Fibroblast of skin of scalp (primary cell): ENCODE measurements at regions not wholly inside any gene's neighbourhood (a gene's known extent, or its start where the extent isn't known, plus 50 kb on each side); places are given as distances from the start of the nearest gene placed in this dataset.

Experiments used
- DNase-seq: peaks from one replicate; pipeline ENCODE4 v3.0.0-alpha.2; 2013

DNA sequence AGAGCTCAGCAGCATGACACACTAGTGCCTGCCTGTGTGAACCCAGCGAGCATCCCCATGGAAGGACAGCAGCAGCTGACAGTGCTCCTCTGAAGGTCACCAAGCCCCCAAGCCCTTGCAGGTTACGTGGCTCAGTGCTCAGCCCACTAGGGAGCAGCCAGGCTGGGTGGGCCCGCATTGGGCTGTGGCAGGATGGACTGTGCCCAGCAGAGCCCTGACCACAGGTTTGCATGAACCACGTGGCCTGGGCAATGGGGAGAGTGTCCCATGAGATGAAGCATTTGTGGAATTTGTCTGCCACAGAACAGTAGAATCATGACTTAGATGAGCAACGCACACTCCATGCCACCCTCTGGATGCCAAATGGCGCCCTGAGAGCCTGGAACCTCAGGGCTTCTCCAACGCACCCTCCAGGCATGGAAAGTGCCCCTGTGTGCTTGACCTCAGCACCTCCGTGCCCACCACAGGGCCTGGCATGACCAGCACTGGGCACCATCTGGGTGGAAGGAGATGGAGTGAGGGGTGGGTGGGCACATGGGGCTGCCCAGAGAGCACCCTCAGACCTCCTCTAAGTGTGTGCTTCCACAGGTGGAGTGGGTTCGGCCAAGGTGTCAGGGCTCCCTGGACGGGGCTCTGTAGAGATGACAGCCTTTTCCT is 216.1 kb upstream of the RAB6C start:
- no peak for DNase-seq

DNA sequence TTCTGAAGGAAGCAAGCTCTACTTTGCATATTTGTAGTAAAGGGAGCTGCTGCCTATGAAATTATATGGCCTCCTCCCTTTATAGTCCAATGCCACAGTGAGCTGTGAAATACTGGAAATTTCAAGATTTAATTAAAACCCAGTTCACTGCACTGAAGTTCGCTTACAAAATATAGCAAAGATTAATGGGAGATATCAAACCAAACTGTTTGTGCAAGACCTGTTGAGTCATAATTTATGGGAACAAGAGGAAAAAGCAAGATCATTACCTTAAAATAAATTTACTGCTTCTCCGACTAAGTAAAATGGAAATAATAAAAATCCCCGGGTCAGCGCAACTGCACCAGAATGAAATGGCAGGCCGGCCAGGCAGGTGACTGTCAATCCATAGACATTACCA is 215.5 kb upstream of the RAB6C start:
- DNase-seq = no peak

DNA sequence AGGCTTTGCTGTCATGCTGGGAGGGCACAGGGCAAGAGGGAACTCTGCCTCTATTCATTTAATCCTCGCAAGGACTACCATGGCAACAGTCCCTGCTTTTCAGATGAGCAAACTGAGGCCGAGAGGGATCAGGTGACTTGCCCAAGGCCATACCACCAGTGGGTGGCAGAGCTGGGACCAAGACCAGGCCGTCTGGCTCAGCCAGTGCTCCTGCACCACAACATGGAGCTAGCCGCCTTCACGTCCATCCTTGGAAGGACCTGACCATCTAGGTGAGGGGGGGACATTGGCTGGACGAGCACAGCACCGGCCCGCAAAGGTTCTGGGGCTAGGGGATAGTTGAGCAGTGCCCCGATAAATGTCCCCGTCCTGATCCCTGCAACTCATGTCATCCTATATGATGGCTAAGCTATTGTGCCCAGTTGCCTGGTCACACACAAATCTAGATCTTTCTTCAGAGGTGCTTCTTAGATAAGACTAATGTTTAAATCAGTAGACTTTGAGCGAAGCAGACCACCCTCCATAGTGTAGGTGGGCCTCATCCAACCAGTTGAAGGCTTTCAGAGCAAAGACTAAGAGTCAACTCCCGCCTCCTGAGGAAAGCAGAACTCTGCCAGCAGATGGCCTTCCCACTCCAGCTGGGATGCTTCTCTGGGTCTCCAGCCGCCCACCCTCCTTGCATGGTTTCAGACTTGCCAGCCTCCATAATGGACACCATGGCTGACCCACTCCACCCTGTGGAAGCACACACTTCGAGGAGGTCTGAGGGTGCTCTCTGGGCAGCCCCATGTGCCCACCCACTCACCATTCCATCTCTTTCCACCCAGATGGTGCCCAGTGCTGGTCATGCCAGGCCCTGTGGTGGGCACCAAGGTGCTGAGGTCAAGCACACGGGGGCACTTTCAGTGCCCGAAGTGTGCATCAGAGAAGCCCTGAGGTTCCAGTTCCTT is 214.8 kb upstream of the RAB6C start:
- no peak for DNase-seq

DNA sequence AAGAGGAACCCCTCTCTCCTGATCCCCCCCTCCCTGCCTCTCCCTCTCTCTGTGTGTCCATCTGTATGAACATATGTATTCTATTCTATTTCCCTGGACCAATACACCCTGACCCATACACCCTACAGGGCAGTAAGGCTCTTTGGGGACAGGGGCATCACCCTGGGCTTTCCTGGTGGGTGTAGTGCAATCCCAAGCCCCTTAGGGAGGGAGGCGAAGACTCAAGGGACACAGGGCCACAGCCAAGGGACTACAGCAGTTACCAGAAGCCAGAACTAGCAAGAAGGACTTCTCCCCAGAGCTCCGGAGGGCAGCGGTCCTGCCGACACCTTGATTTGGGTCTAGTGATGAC is 214.2 kb upstream of the RAB6C start:
- DNase-seq = no peak

DNA sequence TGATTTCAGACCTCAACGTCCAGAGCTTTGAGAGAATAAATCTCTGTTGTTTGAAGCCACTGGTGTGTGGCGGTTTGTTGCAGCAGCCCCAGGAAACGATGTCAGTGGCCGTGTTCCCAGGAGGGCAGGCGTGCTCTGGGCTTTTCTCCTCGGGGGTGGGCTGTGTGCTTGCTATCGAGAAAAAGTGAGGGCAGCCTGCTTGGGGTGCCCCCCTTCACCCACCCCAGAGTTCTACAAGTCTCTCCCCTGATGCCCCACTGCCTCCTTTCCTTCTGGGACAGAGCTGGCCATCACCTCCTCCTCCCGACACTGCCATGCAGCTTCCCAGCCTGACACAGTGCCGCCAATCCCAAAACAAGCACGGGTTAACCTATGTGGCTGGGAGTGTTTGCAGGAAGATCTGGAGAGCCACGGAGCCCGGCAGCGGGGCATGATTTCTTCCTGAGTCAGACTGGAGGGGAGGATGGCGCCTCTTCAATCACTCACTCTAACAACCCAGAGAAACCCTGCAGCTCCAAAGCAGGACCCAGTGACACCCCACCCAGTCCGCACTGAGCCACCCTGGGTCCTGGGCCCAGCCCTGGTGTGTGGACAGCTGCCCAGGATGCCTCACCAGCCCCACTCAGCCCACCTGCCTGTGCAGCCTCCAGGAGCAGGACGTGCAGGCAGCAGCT is 213.7 kb upstream of the RAB6C start:
- DNase-seq = peak; percentile 12

DNA sequence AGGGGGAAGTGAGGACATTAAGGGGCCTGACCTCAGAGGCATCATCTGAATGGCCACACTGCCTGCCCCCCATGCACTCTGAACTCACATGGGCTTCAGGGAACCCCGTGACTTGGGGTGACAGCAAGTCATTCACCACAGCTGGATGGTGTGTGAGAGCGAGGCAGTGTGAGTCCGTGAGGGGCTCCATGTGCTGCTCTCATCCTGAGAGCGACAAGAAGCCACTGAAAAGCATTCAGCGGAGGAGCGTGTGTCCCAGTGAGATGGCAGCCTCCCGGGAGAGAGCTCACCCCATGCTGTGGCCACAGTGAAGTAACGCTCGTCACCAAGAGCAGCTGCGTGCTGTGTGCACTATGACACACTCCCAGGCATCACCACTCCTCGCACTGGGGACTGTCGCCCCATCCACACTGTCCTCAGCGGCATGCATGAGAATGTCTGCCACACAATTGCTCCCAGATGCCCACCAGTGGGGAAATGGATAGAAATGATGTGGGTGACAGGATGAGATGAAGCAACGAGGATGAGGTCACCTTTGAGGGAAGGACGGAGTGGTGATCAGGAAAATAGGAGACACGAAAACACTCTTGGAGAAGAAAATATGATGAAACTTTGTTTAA is 213.0 kb upstream of the RAB6C start:
- DNase-seq = peak; percentile 30

DNA sequence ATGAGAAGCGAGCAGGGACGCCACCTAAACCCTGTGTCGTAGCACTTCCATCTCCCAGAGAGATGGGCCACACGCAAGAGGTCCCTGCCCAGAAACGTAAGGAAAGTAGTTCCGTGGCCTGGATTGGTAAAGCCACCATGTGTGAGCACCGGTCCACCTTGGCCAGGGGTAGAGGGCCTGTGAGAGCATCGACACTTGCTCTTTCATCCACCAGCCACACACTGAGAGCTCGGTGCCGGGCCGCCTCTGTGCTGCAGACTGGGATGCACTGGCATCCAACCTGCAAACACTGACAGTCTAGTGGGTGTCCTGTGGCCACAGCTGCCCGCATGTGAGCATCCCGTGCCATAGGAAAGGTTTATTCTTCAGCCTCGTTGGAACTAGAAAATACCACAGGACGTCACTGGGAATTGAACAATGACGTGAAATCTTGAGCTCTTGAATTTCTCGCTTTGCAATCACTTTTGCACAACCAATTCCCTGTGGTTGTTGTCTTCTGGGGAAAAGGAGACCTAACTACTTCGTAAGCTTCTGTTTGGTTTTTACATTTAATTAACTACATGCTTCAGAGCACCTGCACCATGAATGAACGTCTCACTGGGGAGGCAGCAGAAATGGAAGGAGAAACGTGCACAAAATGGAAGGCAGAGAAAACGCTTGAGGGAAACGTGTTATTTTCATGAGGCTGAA is 212.0 kb upstream of the RAB6C start:
- DNase-seq = no peak

DNA sequence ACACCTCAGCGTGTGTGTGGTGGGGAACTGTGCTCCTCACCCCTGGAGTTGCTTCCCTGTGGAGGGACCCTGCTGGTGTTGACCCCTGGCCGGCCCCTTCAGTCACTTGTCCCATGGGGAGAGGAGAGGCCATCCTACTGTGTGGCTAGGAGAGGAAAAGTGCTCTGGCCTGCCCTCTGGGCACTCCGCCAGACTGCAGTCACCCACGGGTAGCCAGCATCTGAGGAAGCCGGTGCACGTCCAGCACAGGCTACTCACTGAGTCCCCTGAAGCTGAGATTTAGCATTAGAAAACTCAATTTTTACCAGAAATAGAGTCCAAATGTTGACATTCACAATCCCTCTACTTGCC is 211.5 kb upstream of the RAB6C start:
- no peak for DNase-seq

DNA sequence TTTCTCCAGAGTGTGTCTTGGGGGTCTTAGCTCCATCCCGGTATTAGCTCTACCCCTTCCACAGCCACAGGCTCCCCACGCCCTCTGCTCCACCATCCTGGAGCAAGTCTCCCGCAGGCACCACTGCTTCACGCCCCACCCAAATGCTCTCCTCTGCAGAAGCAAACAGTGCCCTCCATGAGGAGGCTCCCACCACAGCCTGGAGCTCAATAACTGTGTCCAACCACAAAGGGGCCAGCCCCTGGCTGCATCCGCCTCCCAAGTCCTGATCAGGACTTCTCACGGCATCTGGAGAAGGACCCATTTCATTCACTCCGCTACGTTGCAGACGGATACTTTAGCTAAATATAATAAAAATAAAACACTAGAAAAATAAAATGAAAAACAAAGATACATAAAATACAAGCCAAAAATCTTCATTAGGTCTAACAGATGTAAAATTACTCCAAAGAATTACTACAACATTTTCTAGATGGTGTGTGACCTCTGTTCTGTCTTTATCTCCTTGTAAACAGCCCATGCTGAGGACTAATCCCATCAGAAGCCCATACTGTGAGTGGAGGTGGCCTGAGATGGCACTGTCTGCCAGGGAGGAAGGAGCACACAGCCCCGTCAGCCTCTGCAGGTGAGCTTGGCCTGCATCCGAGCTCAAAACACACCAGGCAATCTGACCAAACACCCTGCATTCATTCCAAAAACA is 210.8 kb upstream of the RAB6C start:
- no peak for DNase-seq

DNA sequence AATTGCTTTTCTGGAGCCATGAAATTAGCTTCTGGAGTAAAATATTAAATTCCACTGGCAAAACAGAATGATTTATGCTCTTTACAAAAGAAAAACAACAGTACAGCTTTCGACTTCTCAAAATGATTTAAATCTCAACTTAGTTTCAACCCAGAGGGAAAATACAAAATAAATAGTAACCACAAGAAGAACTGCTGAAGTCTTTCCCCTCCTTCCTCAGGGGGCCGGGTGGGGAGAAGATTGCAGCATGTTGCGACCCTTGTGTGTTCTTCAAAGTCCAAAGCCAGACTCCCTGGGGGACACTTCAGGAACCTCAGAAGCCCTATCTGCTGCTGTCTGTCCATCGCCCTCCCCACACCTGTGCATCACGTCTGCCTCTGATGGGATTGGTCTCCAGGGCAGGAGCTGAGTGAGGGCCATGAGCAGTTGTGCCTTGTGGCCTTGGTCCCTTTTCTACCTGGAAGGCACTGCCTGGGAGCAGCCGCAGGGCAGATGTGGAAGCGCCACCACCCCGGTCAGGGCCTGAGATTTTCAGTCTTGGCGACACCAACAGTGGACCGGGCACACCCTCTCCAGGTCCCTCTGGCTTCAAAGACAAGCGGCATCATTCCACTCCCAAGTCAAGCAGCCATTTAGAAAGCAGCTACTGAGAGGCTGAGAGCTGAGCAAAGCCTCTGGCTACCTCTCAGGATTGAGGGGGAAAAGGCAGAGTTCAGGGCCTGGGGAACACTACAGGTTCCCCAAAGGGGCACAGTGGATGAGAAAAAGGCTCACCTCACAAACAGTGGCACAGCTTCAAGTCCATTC is 210.1 kb upstream of the RAB6C start:
- no peak for DNase-seq

DNA sequence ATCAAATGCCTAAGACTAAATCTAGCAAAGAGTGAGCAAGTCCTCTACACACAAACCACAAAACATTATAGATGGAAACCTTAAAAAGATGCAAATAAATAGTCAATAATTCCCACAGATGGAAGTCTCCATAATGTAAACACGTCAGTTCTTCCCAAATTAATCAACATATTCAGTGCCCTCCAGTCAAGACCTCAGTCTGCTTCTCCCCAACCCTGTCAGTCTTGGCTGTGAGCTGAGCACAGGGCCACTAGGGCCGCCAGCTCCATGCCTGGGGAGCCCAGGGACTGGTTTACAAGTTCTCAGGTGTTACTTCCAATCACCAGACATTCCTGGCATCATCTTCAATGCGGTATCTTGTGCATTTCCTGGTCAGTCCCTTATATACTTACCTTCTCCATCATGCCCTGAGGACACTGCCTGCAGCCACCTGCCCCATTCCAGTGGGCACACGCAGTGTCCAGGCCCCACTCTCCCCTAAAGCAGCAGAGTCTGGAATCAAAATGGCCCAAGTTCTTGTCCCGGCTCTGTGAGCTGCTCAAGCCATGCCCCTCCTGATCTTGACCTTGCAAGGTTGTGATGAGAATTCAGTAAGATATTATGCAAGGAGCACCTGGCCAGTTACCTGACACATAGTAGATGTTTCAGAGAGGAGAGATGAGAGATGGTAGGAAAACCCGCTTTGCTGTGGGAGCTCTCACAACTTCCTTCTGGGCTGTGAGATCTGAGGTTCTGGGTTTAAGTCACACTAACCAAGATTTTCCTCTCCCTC is 207.9 kb upstream of the RAB6C start:
- DNase-seq = no peak

DNA sequence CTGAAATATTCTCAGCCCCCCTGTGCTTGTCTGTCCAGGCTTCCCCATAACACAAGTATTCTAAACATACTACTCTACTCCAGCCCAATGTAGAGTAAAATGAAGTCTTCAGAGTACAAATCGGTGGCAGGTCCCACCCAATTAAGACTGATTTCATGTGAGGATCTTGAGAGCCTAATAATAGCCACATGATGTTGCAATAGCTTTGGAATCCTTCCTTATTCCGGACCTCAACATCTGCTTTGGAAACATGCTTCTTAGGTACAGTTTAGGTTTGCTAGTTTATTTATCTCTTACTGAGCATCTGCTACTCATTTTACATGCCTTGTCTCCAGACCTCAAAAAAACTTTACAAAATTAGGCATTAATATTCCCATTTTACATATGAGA is 207.3 kb upstream of the RAB6C start:
- DNase-seq = no peak

DNA sequence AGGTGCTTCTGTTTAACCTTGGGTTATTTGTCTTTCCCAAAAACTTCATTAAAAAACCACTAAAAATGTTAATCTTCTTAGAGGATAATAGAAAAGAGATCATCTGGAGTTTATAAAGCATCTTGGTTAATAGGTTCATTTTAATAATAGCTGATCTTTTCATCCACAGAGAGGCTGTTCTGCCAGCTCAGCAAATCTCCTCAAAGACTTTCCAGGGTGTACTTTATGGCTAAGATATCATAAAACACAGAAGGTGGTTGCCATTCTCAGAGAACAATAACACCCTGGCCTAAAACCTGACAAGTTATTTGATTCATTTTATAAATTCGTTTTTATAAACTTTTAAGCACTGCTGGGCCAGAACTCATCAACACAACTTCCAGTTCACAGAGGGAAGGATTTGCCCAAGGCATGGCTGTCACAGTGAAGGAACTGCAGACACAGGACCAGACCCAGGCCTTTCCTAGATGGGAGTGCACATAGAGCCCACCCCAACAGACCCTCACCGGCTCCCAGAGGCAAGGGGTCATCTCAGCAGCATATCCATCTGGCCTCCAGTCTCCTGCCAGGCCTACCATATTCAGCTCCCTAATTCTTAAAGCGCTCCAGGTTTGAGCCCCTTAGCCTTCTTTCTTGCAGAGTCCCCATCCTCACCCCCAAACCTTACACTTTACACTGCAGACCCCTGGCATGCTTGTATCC is 203.4 kb upstream of the RAB6C start:
- DNase-seq = no peak

DNA sequence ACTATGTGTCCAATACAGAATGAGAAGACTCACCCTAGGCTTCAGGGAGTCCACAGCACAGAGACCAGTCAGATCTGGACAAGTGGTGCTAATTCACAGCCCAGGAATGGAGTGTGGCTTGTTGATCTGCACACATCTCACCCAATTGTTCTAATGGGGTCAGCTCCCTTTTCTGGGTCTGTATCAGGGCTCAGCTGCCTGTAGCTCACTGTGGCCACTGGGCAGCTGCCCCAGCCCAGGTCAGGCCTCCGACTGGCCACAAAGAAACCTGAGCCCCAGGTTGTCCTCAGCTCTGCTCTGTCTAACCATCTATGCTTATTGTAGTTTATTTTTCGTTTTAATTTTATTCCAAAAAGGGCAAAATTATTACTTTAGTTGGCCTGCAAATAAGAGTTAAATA is 202.3 kb upstream of the RAB6C start:
- DNase-seq = no peak

DNA sequence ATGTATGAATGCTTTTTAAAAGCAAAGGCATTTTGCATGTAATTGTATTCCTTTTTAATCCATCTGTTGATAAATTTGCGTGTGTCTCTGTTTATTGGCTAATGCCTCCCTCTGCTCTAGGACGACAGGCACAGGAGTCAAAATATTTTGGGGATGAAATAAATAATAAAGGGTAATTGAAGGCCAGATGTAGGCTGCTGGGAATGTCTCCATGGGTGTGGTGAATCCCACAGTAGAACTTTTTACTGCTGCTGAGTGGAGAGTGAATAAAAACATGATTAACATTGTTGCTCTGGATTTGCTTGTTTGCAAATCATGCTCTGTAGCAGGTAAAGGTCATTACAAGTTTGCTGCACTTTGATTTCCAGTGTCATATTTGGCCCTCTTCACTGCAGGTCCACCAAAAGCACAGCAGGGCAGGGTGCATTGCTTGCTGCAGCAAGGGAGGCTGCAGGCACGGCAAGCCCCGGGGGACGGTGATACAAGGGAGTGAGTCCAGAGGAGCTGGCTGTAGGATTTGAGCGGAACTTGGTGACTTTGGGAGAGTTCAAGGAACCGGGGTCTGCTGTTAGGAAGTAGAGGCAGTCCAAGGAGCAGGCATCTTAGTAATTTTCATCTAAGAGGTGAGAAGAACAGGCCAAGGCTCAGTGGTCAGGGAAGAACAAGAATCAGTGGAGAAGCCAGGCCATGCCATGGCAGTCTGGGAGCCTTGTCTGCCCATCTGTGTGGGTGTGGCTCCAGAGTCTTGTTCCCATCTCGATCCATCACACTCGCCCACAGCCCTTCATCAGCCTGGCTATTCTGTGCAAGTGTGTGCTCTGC is 201.5 kb upstream of the RAB6C start:
- DNase-seq = no peak

DNA sequence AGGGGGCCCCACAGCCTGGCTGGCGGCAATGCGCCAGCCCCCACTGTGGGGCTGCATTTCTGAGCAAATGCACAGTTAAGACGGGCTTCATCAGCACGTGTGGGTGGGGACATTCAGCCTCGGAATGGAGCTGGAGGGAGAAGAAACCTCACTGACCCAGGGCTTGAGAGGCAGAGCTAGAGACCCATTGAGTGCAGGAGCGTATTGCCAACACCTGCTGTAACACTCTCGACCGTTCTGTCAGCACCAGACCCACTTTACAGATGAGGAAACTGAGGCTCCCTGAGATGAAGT is 200.9 kb upstream of the RAB6C start:
- no peak for DNase-seq

DNA sequence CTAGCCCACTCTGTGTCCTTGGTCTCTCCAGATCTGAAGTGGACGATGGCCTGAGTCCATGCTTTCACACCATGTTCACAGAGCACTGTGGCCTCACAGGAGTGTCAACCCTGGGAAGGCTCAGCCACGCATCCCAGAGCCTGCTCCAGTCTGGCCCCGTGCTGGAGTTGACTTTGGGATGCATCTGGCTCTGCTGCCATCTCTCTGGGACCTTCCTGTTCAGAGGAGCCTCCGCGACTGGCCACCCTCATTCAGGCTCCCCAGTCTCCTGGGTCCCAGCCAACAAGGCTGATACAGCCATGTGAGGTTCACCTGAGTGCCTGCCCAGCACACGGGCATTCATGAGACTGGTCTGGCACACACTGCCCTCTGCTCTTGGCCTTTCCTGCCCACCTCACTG is 199.7 kb upstream of the RAB6C start:
- DNase-seq = no peak

DNA sequence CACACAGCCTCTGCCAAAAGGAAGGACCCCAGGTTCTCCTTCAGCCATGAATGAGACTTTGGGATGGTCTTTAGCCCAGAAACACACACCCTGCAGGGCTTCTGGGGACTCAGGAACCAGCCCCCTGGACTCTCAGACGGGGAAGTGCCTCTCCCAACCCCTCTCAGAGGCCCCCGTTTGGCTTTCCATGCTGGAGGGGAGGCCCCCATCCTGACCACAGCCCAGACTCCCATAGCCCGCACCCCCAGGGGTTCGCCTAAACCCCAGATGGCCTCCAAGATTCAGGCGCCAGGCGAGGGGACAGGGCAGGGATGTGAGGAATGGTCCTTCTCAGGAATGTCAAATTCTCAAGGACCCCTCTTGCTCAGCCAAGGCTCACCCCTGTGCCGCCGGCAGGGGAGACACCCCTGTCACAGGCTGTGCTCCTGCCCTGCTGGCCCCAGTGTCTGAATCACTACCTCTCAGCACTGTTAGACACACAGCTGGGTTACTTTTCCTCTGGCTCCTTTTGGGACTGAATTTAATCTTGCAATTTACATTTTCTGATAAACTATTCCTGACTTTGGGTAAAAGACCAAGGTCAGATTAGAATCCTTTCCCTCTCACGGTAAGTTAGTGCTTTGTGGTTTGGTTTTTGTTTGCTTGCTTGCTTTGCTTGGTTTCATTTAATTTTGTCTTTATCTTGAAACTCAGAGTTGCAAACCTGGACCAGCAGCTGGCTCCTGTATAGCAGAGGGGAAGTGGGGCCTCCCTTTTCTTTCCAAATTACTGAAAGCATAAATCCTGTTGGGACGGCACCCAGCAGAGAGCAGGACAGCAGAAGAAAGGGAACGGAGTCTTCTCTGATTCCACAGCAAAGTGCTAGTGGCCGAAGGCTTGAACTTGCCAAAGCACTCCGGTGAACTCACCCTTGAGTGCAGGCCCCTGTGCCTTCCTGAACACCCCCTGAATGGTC is 198.9 kb upstream of the RAB6C start:
- DNase-seq = no peak
